Fibroblast of pulmonary artery (primary cell): ENCODE measurements at regions not wholly inside any gene's neighbourhood (a gene's known extent, or its start where the extent isn't known, plus 50 kb on each side); places are given as distances from the start of the nearest gene placed in this dataset.

Experiments used
- DNase-seq: peaks from one replicate; pipeline ENCODE4 v3.0.0-alpha.2; 2010; ENCODE audit warnings: low read depth
- H3K4me3 ChIP-seq: replicated peaks from 2 replicates; pipeline ENCODE4 v1.5.1; 2011; ENCODE audit warnings: low read depth, mild to moderate bottlenecking, control low read depth, low read length, moderate library complexity
- CTCF ChIP-seq: IDR thresholded peaks from 2 replicates; pipeline ENCODE4 v1.5.1; 2011; ENCODE audit warnings: mild to moderate bottlenecking, control low read depth, low read length, inconsistent platforms; ENCODE audit errors: missing control alignments

GRCh38 chr7:156104501-156105336 lies 292.5 kb upstream of the SHH start:
- no peak for TF ChIP-seq CTCF
- H3K4me3 ChIP-seq = no peak overlapping the region
- DNase-seq = no peak

GRCh38 chr7:156102267-156102666 lies 290.0 kb upstream of the SHH start:
- H3K4me3 ChIP-seq = no peak overlapping the region
- no peak for DNase-seq
- no peak for TF ChIP-seq CTCF

- DNase-seq = no peak
- no peak for TF ChIP-seq CTCF
- H3K4me3 ChIP-seq = no peak overlapping the region
These were observed 289.1 kb upstream of the SHH start for GRCh38 chr7:156101355-156101754.

GRCh38 chr7:156100086-156100485 lies 287.8 kb upstream of the SHH start:
- DNase-seq = no peak
- no peak overlapping the region for H3K4me3 ChIP-seq
- TF ChIP-seq CTCF = no peak

- H3K4me3 ChIP-seq = no peak overlapping the region
- no peak for DNase-seq
- TF ChIP-seq CTCF = no peak
These were observed 286.8 kb upstream of the SHH start for GRCh38 chr7:156099085-156099484.

- no peak for TF ChIP-seq CTCF
- no peak for DNase-seq
- no peak overlapping the region for H3K4me3 ChIP-seq
These were observed 284.7 kb upstream of the SHH start for GRCh38 chr7:156096771-156097538.
